ENCODE measurements at regions not wholly inside any gene's neighbourhood (a gene's known extent, or its start where the extent isn't known, plus 50 kb on each side); places are given as distances from the start of the nearest gene placed in this dataset.

DNA sequence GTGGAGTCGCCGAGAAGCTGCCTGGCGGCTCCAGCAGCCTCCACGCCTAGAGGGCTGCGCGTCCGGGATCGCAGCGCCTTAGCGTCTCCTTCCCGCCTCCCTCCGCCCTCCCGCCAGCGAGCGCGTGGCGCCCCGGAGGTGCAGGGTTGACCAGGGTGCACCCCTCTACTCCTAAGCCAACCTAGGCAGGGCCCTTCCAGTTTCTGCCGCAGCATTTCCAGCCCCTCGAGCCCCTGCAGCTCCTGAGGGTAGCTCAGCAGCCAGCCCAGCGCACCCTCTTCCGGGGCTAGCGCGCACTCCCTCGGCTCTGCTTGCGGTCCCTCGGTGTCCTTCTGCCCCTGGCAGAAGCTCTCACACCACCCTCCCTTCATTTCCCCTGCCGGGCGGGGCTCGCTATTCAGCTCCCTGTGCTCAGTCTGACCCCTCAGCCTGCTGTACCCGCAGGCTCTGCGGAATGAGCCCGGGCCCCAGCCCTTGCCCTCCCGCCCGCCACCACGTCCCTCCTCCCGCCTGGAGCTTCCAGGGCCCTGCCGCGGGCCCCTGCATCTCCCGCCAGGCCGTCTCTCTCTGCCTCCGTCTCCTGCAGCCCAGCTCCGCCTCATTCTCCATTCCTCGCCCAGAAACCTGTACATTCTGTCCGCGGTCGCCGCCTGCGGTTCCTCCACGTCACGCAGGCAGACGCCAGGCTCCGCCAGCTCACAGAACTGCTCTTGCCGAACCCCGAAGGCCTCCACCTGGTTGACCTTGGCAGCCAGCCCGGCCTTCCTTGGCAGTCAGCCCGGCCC lies 61.8 kb downstream of the SPATA31C2 start (continued):
- TF ChIP-seq, protein P1, sequence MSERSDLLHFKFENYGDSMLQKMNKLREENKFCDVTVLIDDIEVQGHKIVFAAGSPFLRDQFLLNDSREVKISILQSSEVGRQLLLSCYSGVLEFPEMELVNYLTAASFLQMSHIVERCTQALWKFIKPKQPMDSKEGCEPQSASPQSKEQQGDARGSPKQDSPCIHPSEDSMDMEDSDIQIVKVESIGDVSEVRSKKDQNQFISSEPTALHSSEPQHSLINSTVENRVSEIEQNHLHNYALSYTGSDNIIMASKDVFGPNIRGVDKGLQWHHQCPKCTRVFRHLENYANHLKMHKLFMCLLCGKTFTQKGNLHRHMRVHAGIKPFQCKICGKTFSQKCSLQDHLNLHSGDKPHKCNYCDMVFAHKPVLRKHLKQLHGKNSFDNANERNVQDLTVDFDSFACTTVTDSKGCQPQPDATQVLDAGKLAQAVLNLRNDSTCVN (tag by site-specific recombination; optimal IDR thresholded peaks at IDR 0.05), result peak; percentile 60
- TF ChIP-seq ZNF830 (tag by site-specific recombination; IDR thresholded peaks at IDR 0.05; ENCODE audit: low read depth) (no peak), ZNF132 (tag by site-specific recombination; IDR thresholded peaks at IDR 0.05; ENCODE audit: borderline replicate concordance) (no peak), ZNF391 (tag by site-specific recombination; IDR thresholded peaks at IDR 0.05; ENCODE audit: borderline replicate concordance, low read depth) (no peak), ZEB2 (tag by site-specific recombination; IDR thresholded peaks at IDR 0.05) (peak; percentile 65), ZNF169 (tag by site-specific recombination; IDR thresholded peaks at IDR 0.05) (no peak), ZBTB20 (tag by site-specific recombination; IDR thresholded peaks at IDR 0.05) (peak; percentile 76), ZNF791 (tag by site-specific recombination; IDR thresholded peaks at IDR 0.05) (no peak), EGR2 (tag by site-specific recombination; IDR thresholded peaks at IDR 0.05; ENCODE audit: low read depth) (no peak), ZNF692 (tag by site-specific recombination; IDR thresholded peaks at IDR 0.05) (no peak), ZNF155 (tag by site-specific recombination; IDR thresholded peaks at IDR 0.05) (no peak), ZNF280C (tag by site-specific recombination; IDR thresholded peaks at IDR 0.05) (no peak), ZNF214 (tag by site-specific recombination; IDR thresholded peaks at IDR 0.05; ENCODE audit: borderline replicate concordance) (no peak), OSR2 (tag by site-specific recombination; IDR thresholded peaks at IDR 0.05) (no peak), GLIS1 (tag by site-specific recombination; IDR thresholded peaks at IDR 0.05) (peak; percentile 81; the same call in 1 of the 2 replicates), ZNF560 (tag by site-specific recombination; IDR thresholded peaks at IDR 0.05; ENCODE audit: borderline replicate concordance) (no peak), ZNF423 (tag by site-specific recombination; IDR thresholded peaks at IDR 0.05) (peak; percentile 67; the same call in 1 of the 2 replicates), HIC1 (tag by site-specific recombination; IDR thresholded peaks at IDR 0.05) (no peak), ZNF596 (tag by site-specific recombination; IDR thresholded peaks at IDR 0.05) (no peak)
- TF ChIP-seq, protein P2, sequence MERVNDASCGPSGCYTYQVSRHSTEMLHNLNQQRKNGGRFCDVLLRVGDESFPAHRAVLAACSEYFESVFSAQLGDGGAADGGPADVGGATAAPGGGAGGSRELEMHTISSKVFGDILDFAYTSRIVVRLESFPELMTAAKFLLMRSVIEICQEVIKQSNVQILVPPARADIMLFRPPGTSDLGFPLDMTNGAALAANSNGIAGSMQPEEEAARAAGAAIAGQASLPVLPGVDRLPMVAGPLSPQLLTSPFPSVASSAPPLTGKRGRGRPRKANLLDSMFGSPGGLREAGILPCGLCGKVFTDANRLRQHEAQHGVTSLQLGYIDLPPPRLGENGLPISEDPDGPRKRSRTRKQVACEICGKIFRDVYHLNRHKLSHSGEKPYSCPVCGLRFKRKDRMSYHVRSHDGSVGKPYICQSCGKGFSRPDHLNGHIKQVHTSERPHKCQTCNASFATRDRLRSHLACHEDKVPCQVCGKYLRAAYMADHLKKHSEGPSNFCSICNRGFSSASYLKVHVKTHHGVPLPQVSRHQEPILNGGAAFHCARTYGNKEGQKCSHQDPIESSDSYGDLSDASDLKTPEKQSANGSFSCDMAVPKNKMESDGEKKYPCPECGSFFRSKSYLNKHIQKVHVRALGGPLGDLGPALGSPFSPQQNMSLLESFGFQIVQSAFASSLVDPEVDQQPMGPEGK (tag by site-specific recombination; IDR thresholded peaks at IDR 0.05), result peak; percentile 26; the same call in 1 of the 2 replicates
- TF ChIP-seq, protein P3, sequence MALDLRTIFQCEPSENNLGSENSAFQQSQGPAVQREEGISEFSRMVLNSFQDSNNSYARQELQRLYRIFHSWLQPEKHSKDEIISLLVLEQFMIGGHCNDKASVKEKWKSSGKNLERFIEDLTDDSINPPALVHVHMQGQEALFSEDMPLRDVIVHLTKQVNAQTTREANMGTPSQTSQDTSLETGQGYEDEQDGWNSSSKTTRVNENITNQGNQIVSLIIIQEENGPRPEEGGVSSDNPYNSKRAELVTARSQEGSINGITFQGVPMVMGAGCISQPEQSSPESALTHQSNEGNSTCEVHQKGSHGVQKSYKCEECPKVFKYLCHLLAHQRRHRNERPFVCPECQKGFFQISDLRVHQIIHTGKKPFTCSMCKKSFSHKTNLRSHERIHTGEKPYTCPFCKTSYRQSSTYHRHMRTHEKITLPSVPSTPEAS (tag by site-specific recombination; IDR thresholded peaks at IDR 0.05), result no peak
- TF ChIP-seq, protein P4, sequence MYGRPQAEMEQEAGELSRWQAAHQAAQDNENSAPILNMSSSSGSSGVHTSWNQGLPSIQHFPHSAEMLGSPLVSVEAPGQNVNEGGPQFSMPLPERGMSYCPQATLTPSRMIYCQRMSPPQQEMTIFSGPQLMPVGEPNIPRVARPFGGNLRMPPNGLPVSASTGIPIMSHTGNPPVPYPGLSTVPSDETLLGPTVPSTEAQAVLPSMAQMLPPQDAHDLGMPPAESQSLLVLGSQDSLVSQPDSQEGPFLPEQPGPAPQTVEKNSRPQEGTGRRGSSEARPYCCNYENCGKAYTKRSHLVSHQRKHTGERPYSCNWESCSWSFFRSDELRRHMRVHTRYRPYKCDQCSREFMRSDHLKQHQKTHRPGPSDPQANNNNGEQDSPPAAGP (tag by site-specific recombination; IDR thresholded peaks at IDR 0.05), result no peak

Data from HEK293 (cell line).